ENCODE measurements at regions not wholly inside any gene's neighbourhood (a gene's known extent, or its start where the extent isn't known, plus 50 kb on each side); places are given as distances from the start of the nearest gene placed in this dataset.

- H3K27ac ChIP-seq (ENCODE audit: low read depth, low read length, severe bottlenecking), result no peak overlapping the region
- WGBS, 2 experiments (ENCODE audit: insufficient coverage in 2 of 2), result no CpG with 5 or more reads among the region's 2 CpGs
- no peaks in the 10 kb centered on the region for H3K4me1 ChIP-seq (ENCODE audit: control insufficient read depth, insufficient read depth, low read length, poor library complexity, severe bottlenecking)
- H3K36me3 ChIP-seq (ENCODE audit: control insufficient read depth, insufficient read depth, low read length), result no peaks in the 10 kb centered on the region
- peaks cover 4% of the 10 kb centered on the region for H3K9me3 ChIP-seq (ENCODE audit: control insufficient read depth, low read length)
- no peak overlapping the region for H3K4me3 ChIP-seq (ENCODE audit: extremely low read depth, insufficient read depth, low read length, poor library complexity, severe bottlenecking)
These were observed 179.9 kb downstream of the NPHP4 start for GRCh38 chr1:5812295-5812694.

GRCh38 chr1:5811419-5811818, 180.8 kb downstream of the NPHP4 start:
- H3K36me3 ChIP-seq (ENCODE audit: control insufficient read depth, insufficient read depth, low read length), result no peaks in the 10 kb centered on the region
- H3K9me3 ChIP-seq (ENCODE audit: control insufficient read depth, low read length), result peaks cover 4% of the 10 kb centered on the region
- 76 to 93% methylated on average over 7 to 9 of the region's 11 CpGs for WGBS, 2 experiments (ENCODE audit: insufficient coverage in 2 of 2)
- no peak overlapping the region for H3K27ac ChIP-seq (ENCODE audit: low read depth, low read length, severe bottlenecking)
- H3K4me1 ChIP-seq (ENCODE audit: control insufficient read depth, insufficient read depth, low read length, poor library complexity, severe bottlenecking), result no peaks in the 10 kb centered on the region
- H3K4me3 ChIP-seq (ENCODE audit: extremely low read depth, insufficient read depth, low read length, poor library complexity, severe bottlenecking), result no peak overlapping the region

- peaks cover 4% of the 10 kb centered on the region for H3K9me3 ChIP-seq (ENCODE audit: control insufficient read depth, low read length)
- 77 to 81% methylated on average over 9 to 10 of the region's 11 CpGs for whole genome bisulfite sequencing, 2 experiments (ENCODE audit: insufficient coverage in 2 of 2)
- no peak overlapping the region for H3K4me3 ChIP-seq (ENCODE audit: extremely low read depth, insufficient read depth, low read length, poor library complexity, severe bottlenecking)
- no peak overlapping the region for H3K27ac ChIP-seq (ENCODE audit: low read depth, low read length, severe bottlenecking)
- H3K36me3 ChIP-seq (ENCODE audit: control insufficient read depth, insufficient read depth, low read length), result no peaks in the 10 kb centered on the region
- no peaks in the 10 kb centered on the region for H3K4me1 ChIP-seq (ENCODE audit: control insufficient read depth, insufficient read depth, low read length, poor library complexity, severe bottlenecking)
These were observed 181.5 kb downstream of the NPHP4 start for GRCh38 chr1:5810553-5811270.

GRCh38 chr1:5810131-5810530, 182.1 kb downstream of the NPHP4 start:
- Histone ChIP-seq H3K4me1 (ENCODE audit: control insufficient read depth, insufficient read depth, low read length, poor library complexity, severe bottlenecking) (no peaks in the 10 kb centered on the region), H3K27ac (ENCODE audit: low read depth, low read length, severe bottlenecking) (no peak overlapping the region), H3K9me3 (ENCODE audit: control insufficient read depth, low read length) (peaks cover 4% of the 10 kb centered on the region), H3K36me3 (ENCODE audit: control insufficient read depth, insufficient read depth, low read length) (no peaks in the 10 kb centered on the region), H3K4me3 (ENCODE audit: extremely low read depth, insufficient read depth, low read length, poor library complexity, severe bottlenecking) (no peak overlapping the region)
- WGBS, 2 experiments (ENCODE audit: insufficient coverage in 2 of 2), result 93 to 95% methylated on average over 15 to 16 of the region's 16 CpGs

GRCh38 chr1:5809207-5809788, 182.9 kb downstream of the NPHP4 start:
- Histone ChIP-seq H3K4me3 (ENCODE audit: extremely low read depth, insufficient read depth, low read length, poor library complexity, severe bottlenecking) (no peak overlapping the region), H3K9me3 (ENCODE audit: control insufficient read depth, low read length) (peaks cover 4% of the 10 kb centered on the region), H3K4me1 (ENCODE audit: control insufficient read depth, insufficient read depth, low read length, poor library complexity, severe bottlenecking) (no peaks in the 10 kb centered on the region), H3K27ac (ENCODE audit: low read depth, low read length, severe bottlenecking) (no peak overlapping the region), H3K36me3 (ENCODE audit: control insufficient read depth, insufficient read depth, low read length) (no peaks in the 10 kb centered on the region)
- 92 to 94% methylated on average over 9 of the region's 9 CpGs for WGBS, 2 experiments (ENCODE audit: insufficient coverage in 2 of 2)

GRCh38 chr1:5803851-5804250, 188.4 kb downstream of the NPHP4 start:
- no peak overlapping the region for H3K27ac ChIP-seq (ENCODE audit: low read depth, low read length, severe bottlenecking)

GRCh38 chr1:5802606-5803005, 189.6 kb downstream of the NPHP4 start:
- no peaks in the 10 kb centered on the region for H3K36me3 ChIP-seq (ENCODE audit: control insufficient read depth, insufficient read depth, low read length)

More at GRCh38 chr1:5803851-5804250, 188.4 kb downstream of the NPHP4 start:
- peaks cover 3% of the 10 kb centered on the region for H3K9me3 ChIP-seq (ENCODE audit: control insufficient read depth, low read length)
- no peak overlapping the region for H3K4me3 ChIP-seq (ENCODE audit: extremely low read depth, insufficient read depth, low read length, poor library complexity, severe bottlenecking)
- H3K4me1 ChIP-seq (ENCODE audit: control insufficient read depth, insufficient read depth, low read length, poor library complexity, severe bottlenecking), result no peaks in the 10 kb centered on the region
- no peaks in the 10 kb centered on the region for H3K36me3 ChIP-seq (ENCODE audit: control insufficient read depth, insufficient read depth, low read length)

GRCh38 chr1:5798904-5799303, 193.3 kb downstream of the NPHP4 start:
- Histone ChIP-seq H3K4me1 (ENCODE audit: control insufficient read depth, insufficient read depth, low read length, poor library complexity, severe bottlenecking) (no peaks in the 10 kb centered on the region), H3K27ac (ENCODE audit: low read depth, low read length, severe bottlenecking) (no peak overlapping the region), H3K36me3 (ENCODE audit: control insufficient read depth, insufficient read depth, low read length) (no peaks in the 10 kb centered on the region), H3K9me3 (ENCODE audit: control insufficient read depth, low read length) (no peaks in the 10 kb centered on the region), H3K4me3 (ENCODE audit: extremely low read depth, insufficient read depth, low read length, poor library complexity, severe bottlenecking) (no peak overlapping the region)
- WGBS, 2 experiments (ENCODE audit: insufficient coverage in 2 of 2), result 96% methylated on average over 4 to 5 of the region's 7 CpGs

More at GRCh38 chr1:5802606-5803005, 189.6 kb downstream of the NPHP4 start:
- Histone ChIP-seq H3K27ac (ENCODE audit: low read depth, low read length, severe bottlenecking) (no peak overlapping the region), H3K4me1 (ENCODE audit: control insufficient read depth, insufficient read depth, low read length, poor library complexity, severe bottlenecking) (no peaks in the 10 kb centered on the region), H3K4me3 (ENCODE audit: extremely low read depth, insufficient read depth, low read length, poor library complexity, severe bottlenecking) (no peak overlapping the region), H3K9me3 (ENCODE audit: control insufficient read depth, low read length) (no peaks in the 10 kb centered on the region)
- no CpG with 5 or more reads among the region's 1 CpG for WGBS, 2 experiments (ENCODE audit: insufficient coverage in 2 of 2)

- Histone ChIP-seq H3K4me1 (ENCODE audit: control insufficient read depth, insufficient read depth, low read length, poor library complexity, severe bottlenecking) (no peaks in the 10 kb centered on the region), H3K27ac (ENCODE audit: low read depth, low read length, severe bottlenecking) (no peak overlapping the region), H3K36me3 (ENCODE audit: control insufficient read depth, insufficient read depth, low read length) (no peaks in the 10 kb centered on the region), H3K4me3 (ENCODE audit: extremely low read depth, insufficient read depth, low read length, poor library complexity, severe bottlenecking) (no peak overlapping the region), H3K9me3 (ENCODE audit: control insufficient read depth, low read length) (no peaks in the 10 kb centered on the region)
- 87 to 88% methylated on average over 10 to 13 of the region's 13 CpGs for WGBS, 2 experiments (ENCODE audit: insufficient coverage in 2 of 2)
These were observed 194.0 kb downstream of the NPHP4 start for GRCh38 chr1:5798151-5798730.

- Histone ChIP-seq H3K27ac (ENCODE audit: low read depth, low read length, severe bottlenecking) (no peak overlapping the region), H3K4me1 (ENCODE audit: control insufficient read depth, insufficient read depth, low read length, poor library complexity, severe bottlenecking) (no peaks in the 10 kb centered on the region), H3K4me3 (ENCODE audit: extremely low read depth, insufficient read depth, low read length, poor library complexity, severe bottlenecking) (no peak overlapping the region), H3K9me3 (ENCODE audit: control insufficient read depth, low read length) (no peaks in the 10 kb centered on the region), H3K36me3 (ENCODE audit: control insufficient read depth, insufficient read depth, low read length) (no peaks in the 10 kb centered on the region)
- WGBS, 2 experiments (ENCODE audit: insufficient coverage in 2 of 2), result 89 to 100% methylated on average over 2 of the region's 2 CpGs
These were observed 196.2 kb downstream of the NPHP4 start for GRCh38 chr1:5796028-5796427.

- no peaks in the 10 kb centered on the region for H3K36me3 ChIP-seq (ENCODE audit: control insufficient read depth, insufficient read depth, low read length)
- H3K4me3 ChIP-seq (ENCODE audit: extremely low read depth, insufficient read depth, low read length, poor library complexity, severe bottlenecking), result no peak overlapping the region
- 79 to 83% methylated on average over 5 of the region's 7 CpGs for WGBS, 2 experiments (ENCODE audit: insufficient coverage in 2 of 2)
- H3K27ac ChIP-seq (ENCODE audit: low read depth, low read length, severe bottlenecking), result no peak overlapping the region
- H3K9me3 ChIP-seq (ENCODE audit: control insufficient read depth, low read length), result no peaks in the 10 kb centered on the region
- H3K4me1 ChIP-seq (ENCODE audit: control insufficient read depth, insufficient read depth, low read length, poor library complexity, severe bottlenecking), result no peaks in the 10 kb centered on the region
These were observed 197.9 kb downstream of the NPHP4 start for GRCh38 chr1:5794279-5794678.

All from mesodermal cell (in vitro differentiated cells).